Loucy (cell line): ENCODE measurements at regions not wholly inside any gene's neighbourhood (a gene's known extent, or its start where the extent isn't known, plus 50 kb on each side); places are given as distances from the start of the nearest gene placed in this dataset.

Experiments
- EZH2phosphoT487 ChIP-seq: fragments of 200-600 bp; IDR thresholded peaks from 2 replicates; pipeline ENCODE4 v1.6.1; 2018; ENCODE audit warnings: antibody characterized with exemption, mild to moderate bottlenecking, moderate library complexity, borderline replicate concordance
- TF ChIP-seq, protein P1 (sequence below): fragments of 200-600 bp; sonication (generic); conservative IDR thresholded peaks from 2 replicates; pipeline ENCODE4 v1.5.1; 2014; ENCODE audit warnings: mild to moderate bottlenecking, antibody characterized with exemption, low read length

GRCh38 chr15:87477737-87478686 lies 778.5 kb downstream of the NTRK3 start:
- TF ChIP-seq, protein P1, sequence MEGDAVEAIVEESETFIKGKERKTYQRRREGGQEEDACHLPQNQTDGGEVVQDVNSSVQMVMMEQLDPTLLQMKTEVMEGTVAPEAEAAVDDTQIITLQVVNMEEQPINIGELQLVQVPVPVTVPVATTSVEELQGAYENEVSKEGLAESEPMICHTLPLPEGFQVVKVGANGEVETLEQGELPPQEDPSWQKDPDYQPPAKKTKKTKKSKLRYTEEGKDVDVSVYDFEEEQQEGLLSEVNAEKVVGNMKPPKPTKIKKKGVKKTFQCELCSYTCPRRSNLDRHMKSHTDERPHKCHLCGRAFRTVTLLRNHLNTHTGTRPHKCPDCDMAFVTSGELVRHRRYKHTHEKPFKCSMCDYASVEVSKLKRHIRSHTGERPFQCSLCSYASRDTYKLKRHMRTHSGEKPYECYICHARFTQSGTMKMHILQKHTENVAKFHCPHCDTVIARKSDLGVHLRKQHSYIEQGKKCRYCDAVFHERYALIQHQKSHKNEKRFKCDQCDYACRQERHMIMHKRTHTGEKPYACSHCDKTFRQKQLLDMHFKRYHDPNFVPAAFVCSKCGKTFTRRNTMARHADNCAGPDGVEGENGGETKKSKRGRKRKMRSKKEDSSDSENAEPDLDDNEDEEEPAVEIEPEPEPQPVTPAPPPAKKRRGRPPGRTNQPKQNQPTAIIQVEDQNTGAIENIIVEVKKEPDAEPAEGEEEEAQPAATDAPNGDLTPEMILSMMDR: no peak
- no peak for TF ChIP-seq EZH2phosphoT487
